HepG2 (cell line): ENCODE measurements at regions not wholly inside any gene's neighbourhood (a gene's known extent, or its start where the extent isn't known, plus 50 kb on each side); places are given as distances from the start of the nearest gene placed in this dataset.

Experiments
- CAMTA2 ChIP-seq: sonication (generic); formaldehyde crosslinking; IDR thresholded peaks from 2 replicates; pipeline ENCODE4 v1.4.0; 2020; ENCODE audit warnings: mild to moderate bottlenecking, missing genetic modification reagents, borderline replicate concordance
- GATAD2A ChIP-seq: IDR thresholded peaks from 2 replicates; pipeline ENCODE4 v1.6.1; 2016
- GMEB1 ChIP-seq: sonication (generic); formaldehyde crosslinking; IDR thresholded peaks from 2 replicates; pipeline ENCODE4 v1.5.1; 2020; ENCODE audit warnings: missing genetic modification reagents, mild to moderate bottlenecking, borderline replicate concordance
- IKZF4 ChIP-seq: sonication (generic); formaldehyde crosslinking; IDR thresholded peaks from 2 replicates; pipeline ENCODE4 v1.5.1; 2020; ENCODE audit warnings: borderline replicate concordance, mild to moderate bottlenecking, low read depth, missing genetic modification reagents; ENCODE audit errors: not compliant biosample characterization
- JUNB ChIP-seq: sonication (generic); formaldehyde crosslinking; IDR thresholded peaks from 2 replicates; pipeline ENCODE4 v1.8.0; 2022; ENCODE audit warnings: missing genetic modification reagents, mild to moderate bottlenecking, borderline replicate concordance
- RERE ChIP-seq: IDR thresholded peaks from 2 replicates; pipeline ENCODE4 v1.6.1; 2016; ENCODE audit warnings: low read depth, missing genetic modification reagents, missing compliant biosample characterization
- SPEN ChIP-seq: sonication (generic); formaldehyde crosslinking; IDR thresholded peaks from 2 replicates; pipeline ENCODE4 v1.5.1; 2020; ENCODE audit warnings: low read depth, mild to moderate bottlenecking, missing genetic modification reagents
- TBX3 ChIP-seq: fragments of 450-650 bp; IDR thresholded peaks from 2 replicates; pipeline ENCODE4 v1.6.1; 2017; ENCODE audit warnings: antibody characterized with exemption, mild to moderate bottlenecking, inconsistent platforms, borderline replicate concordance
- TCF7L2 ChIP-seq: IDR thresholded peaks from 2 replicates; pipeline ENCODE4 v1.6.1; 2011; ENCODE audit warnings: mild to moderate bottlenecking, low read depth, low read length, moderate library complexity
- ZHX2 ChIP-seq, 2 experiments: sonication (generic) in 1 of 2; formaldehyde crosslinking in 1 of 2; IDR thresholded peaks; 2 replicates each; pipeline versions ENCODE4 v1.6.1 to v1.9.0; 2014 to 2022; ENCODE audit warnings: antibody characterized with exemption in 1 of 2, borderline replicate concordance in 1 of 2, inconsistent platforms in 1 of 2, low read depth in 1 of 2, missing genetic modification reagents in 1 of 2
- ZSCAN30 ChIP-seq: sonication (generic); formaldehyde crosslinking; IDR thresholded peaks from 2 replicates; pipeline ENCODE4 v1.5.0; 2020; ENCODE audit warnings: mild to moderate bottlenecking, missing genetic modification reagents

- TF ChIP-seq RERE (CRISPR knock-in tag) = peak; percentile 69
- peak; percentile 64; the same call in 1 of the 2 replicates for TF ChIP-seq GMEB1 (CRISPR knock-in tag)
- 0 out of 2 replicates have a peak, but pooled peaks have one; percentile 65 for TF ChIP-seq ZSCAN30
- TF ChIP-seq TCF7L2 = no peak
- 0 out of 2 replicates have a peak, but pooled peaks have one; percentile 29 for TF ChIP-seq ZHX2 (IDR thresholded peaks at IDR 0.05; ENCODE audit: low read depth)
- TF ChIP-seq ZHX2 (CRISPR knock-in tag; IDR thresholded peaks at IDR 0.05; ENCODE audit: borderline replicate concordance) = peak; percentile 80; the same call in 1 of the 2 replicates
- no peak for TF ChIP-seq TBX3
- TF ChIP-seq IKZF4 (CRISPR knock-in tag) = peak; percentile 60
- TF ChIP-seq JUNB (CRISPR knock-in tag) = no peak
- TF ChIP-seq SPEN (CRISPR knock-in tag) = peak; percentile 75; the same call in 1 of the 2 replicates
- TF ChIP-seq CAMTA2 (CRISPR knock-in tag) = no peak
- TF ChIP-seq GATAD2A (CRISPR knock-in tag) = peak; percentile 77
These were observed 138.9 kb upstream of the RFC3 start (continued) for GRCh38 chr13:33678906-33679657.
